Left kidney (tissue), 1 donor: ENCODE measurements at regions not wholly inside any gene's neighbourhood (a gene's known extent, or its start where the extent isn't known, plus 50 kb on each side); places are given as distances from the start of the nearest gene placed in this dataset.

Source experiments
- DNase-seq: peaks from one replicate; pipeline ENCODE4 v3.0.0-alpha.2; 2013

- DNase-seq, result no peak
Measured at GRCh38 chr9:119483153-119483552, 113.9 kb upstream of the BRINP1 start.

DNA sequence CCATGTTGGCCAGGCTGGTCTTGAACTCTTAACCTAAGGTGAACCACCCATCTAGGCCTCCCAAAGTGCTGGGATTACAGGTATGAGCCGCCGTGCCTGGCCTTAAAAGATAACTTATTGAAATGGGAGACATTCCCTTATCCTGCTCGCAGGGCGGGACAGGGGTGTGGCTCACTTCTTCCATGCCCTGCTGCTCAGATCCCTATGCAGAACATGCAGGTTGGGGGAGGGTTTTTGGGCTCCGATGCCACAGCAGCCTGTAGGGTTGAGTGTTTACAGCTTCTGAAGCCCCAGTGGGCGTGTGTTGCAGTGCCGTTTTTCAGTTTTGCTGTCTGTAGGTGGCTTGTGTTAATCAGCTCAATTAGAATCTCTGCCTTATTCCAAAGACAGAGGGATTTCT is 108.0 kb upstream of the BRINP1 start:
- no peak for DNase-seq

GRCh38 chr9:119458068-119458467 is 88.8 kb upstream of the BRINP1 start:
- DNase-seq, result no peak

- DNase-seq, result no peak
Measured at GRCh38 chr9:119453980-119454379, 84.7 kb upstream of the BRINP1 start.

DNA sequence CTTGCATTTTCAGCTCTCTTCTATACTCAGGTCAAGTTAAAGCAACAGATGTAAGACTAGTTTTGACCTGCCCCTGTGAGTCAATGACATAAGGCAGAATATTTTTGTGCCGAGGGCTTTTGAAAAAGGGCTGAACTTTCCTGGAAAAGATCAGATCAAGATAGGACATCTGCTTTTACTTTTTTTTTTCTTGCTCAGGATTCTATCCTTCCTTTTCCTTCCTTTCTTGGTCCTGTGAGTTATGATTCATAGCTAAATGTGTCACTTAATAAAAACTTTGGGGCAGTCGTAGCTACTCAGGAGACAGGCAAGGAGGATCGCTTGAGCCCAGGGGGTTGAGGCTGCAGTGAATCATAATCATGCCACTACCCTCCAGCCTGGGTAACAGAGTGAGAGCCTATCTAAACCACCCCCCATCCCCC is 84.3 kb upstream of the BRINP1 start:
- no peak for DNase-seq

- DNase-seq, result no peak
Measured at GRCh38 chr9:119451426-119451825, 82.2 kb upstream of the BRINP1 start.

DNA sequence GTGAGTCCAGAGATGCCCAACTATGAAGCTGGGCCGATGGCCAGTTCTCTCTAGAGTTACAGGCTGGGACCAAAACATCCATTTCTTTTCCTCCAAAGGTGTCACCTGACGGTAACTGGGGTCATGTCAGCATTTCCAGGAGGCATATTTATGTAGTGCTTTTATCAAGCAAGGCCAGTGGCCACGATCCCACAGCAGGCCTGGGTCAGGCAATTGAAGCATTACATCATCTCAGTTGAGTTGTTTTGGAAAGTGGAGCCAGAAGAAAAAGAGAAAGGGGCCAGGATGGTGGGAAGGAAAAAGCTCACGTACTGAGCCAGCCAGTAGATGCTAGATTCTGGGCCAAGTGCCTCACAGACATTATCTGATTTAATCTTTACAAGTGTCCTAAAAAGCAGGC is 73.9 kb upstream of the BRINP1 start:
- no peak for DNase-seq

DNA sequence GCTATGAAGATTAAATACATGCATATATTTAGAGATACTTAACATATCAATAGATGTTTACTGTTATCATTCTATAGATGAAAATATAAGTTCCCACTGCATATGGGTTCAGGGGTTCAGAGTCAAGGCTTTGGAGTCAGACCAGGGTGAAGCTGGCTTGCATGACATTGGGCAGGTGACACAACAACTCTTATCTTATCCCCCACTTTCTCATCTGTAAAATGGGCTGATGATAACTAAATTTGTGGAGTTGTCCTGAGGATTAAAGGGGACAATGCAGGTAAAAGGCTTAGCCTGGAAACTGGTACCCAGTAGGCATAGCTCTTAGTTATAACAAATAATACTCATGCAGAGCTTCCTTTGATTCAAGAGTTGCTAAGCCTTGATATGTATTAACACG is 72.6 kb upstream of the BRINP1 start:
- DNase-seq, result no peak

- DNase-seq, result no peak
Measured at GRCh38 chr9:119441338-119441737, 72.1 kb upstream of the BRINP1 start.

- DNase-seq, result no peak
Measured at GRCh38 chr9:119436261-119436660, 67.0 kb upstream of the BRINP1 start.

GRCh38 chr9:119435076-119435475 is 65.8 kb upstream of the BRINP1 start:
- no peak for DNase-seq

DNA sequence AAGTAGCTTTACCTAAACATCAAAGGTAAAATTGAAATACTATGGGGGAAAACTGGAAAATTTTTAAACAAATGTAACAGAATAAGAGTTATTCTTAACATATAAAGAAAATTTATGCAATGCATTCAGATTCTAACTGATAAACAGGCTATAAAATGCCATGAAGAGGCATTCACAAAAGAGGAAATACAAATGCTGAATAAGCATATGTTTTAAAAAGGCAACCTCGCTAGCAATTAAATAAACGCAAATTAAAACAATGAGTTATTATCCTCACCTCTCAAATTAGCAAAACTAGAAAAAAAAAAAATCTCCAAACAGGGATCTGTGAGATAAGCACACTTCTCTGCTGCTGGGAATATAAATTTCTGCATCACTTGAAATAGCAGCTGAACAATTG is 63.2 kb upstream of the BRINP1 start:
- DNase-seq, result no peak

DNA sequence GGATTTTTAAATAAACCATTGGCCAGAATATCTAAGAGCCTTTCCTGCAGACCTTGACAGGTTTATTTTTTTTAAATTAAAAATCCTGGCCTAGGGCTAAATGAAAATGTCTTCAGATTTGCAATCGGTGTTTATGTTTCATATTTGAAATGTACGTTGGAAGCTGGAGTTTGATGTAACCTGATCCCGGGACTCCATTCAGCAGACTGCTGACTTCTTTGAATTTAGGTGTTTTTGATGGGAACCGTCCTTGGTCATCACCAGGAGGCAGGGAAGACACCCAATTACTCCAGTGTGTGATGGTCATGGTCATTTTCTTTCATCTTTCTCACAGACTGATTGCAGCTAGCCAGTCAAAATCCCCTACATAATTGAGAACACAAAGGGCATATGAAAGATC is 60.1 kb upstream of the BRINP1 start:
- no peak for DNase-seq

GRCh38 chr9:119420231-119420630 is 51.0 kb upstream of the BRINP1 start:
- no peak for DNase-seq
